Psoas muscle (tissue), 7 donors: ENCODE measurements at regions not wholly inside any gene's neighbourhood (a gene's known extent, or its start where the extent isn't known, plus 50 kb on each side); places are given as distances from the start of the nearest gene placed in this dataset.

Experiments used
- ATAC-seq, 4 donors: fragments of 200-7000 bp; cut with Tn5 transposase; one replicate each; pipeline ENCODE4 v1.9.1; 2020; ENCODE audit warnings: moderate library complexity in 3 of 4, mild to moderate bottlenecking in 2 of 4
- DNase-seq, 2 donors: peaks; one replicate each; pipeline ENCODE4 v3.0.0-alpha.2; 2020
- H3K27ac ChIP-seq: fragments of 200-600 bp; one replicate; pipeline ENCODE4 v1.8.0; 2022
- H3K27me3 ChIP-seq, 3 donors: fragments of 200-600 bp in 1 of 3; one replicate each; pipeline versions ENCODE4 v1.6.1 to v1.8.0; 2013 to 2022; ENCODE audit warnings: low read length in 2 of 3, mild to moderate bottlenecking in 2 of 3, moderate library complexity in 1 of 3; ENCODE audit not compliant: insufficient read depth in 3 of 3
- H3K36me3 ChIP-seq, 2 donors: fragments of 200-600 bp in 1 of 2; one replicate each; pipeline versions ENCODE4 v1.6.1 to v1.8.0; 2013 to 2022; ENCODE audit warnings: low read depth in 1 of 2, mild to moderate bottlenecking in 1 of 2, moderate library complexity in 1 of 2; ENCODE audit not compliant: insufficient read depth in 1 of 2
- H3K4me1 ChIP-seq: fragments of 200-600 bp; one replicate; pipeline ENCODE4 v1.8.0; 2022
- H3K4me3 ChIP-seq: fragments of 200-600 bp; one replicate; pipeline ENCODE4 v1.8.0; 2022; ENCODE audit warnings: mild to moderate bottlenecking
- H3K9me3 ChIP-seq: fragments of 200-600 bp; one replicate; pipeline ENCODE4 v1.8.0; 2022
- WGBS, 3 donors: extraction: QIAGEN DNeasy Blood & Tissue Kit; methylation state at CpG; one replicate each; pipeline versions ENCODE4 v1.1.6 to v1.1.7; 2013; 5-methylcytosine and 5-hydroxymethylcytosine counted together
- intact Hi-C, 2 donors: fragments of 100-400 bp; cut with DNase I; formaldehyde crosslinking; loops; one replicate each; pipeline versions ENCODE4 v1.11.0 to v1.14.2; 2022
- TF ChIP-seq, protein P1 (sequence below): fragments of 200-600 bp; IDR thresholded peaks from one replicate; pipeline ENCODE4 v1.8.0; 2022; ENCODE audit warnings: antibody characterized with exemption
- donor health status: healthy with polysubstance abuse.
- donor health status: DM: no; HTN: no; CAD: no; lungs with moderate emphysema.
- donor health status: Bipolar disorder and iron deficiency.
- donor health status: healthy.
- donor health status: DM: yes; HTN: yes; CAD: no.
- donor health status: DM: no; HTN: no; CAD: no.
- donor health status: DM: yes; HTN: yes; CAD: no.

DNA sequence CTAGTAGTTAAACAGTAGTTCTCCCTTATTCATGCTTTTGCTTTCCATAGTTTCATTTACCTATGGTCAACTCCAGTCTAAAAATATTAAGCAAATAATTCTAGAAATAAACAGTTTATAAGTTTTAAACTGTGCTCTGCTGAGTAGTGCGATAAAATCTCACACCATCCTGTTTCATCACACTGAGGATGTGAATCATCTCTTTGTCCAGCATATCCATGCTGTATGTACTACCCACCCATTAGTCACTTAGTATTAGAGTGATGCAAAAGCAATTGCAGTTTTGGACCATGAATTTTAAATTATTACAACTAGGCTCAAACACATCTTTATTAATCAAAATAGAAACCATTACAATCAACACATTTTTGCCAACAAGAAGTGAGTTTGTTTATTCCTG, 187.4 kb downstream of the TEX13C start:
- H3K4me3 ChIP-seq: no peak overlapping the region
- no peak for ATAC-seq
- whole genome bisulfite sequencing, 3 donors: 88 to 91% (median 91%) methylated on average over 1 of the region's 1 CpG

DNA sequence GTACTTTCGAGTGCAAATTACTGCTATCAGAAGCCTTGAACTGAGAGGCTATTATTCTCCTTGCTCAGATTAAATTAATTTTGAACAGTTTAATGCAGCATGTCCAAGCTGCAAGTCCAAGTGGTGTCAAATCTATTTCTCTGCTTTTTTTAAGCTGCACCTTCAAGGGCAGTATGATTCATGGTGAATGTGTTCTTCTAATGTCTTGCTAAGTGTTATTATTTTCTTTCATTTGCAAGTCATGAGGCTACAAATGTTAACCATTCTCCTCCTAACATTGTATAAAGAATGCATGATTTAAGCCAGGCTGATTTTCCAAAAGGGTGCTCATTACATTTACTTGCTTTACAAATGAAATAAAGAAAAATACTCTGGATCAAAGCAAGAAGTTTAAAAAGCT, 200.4 kb downstream of the TEX13C start:
- DNase-seq (no peak), ATAC-seq (no peak)
- TF ChIP-seq, protein P1, sequence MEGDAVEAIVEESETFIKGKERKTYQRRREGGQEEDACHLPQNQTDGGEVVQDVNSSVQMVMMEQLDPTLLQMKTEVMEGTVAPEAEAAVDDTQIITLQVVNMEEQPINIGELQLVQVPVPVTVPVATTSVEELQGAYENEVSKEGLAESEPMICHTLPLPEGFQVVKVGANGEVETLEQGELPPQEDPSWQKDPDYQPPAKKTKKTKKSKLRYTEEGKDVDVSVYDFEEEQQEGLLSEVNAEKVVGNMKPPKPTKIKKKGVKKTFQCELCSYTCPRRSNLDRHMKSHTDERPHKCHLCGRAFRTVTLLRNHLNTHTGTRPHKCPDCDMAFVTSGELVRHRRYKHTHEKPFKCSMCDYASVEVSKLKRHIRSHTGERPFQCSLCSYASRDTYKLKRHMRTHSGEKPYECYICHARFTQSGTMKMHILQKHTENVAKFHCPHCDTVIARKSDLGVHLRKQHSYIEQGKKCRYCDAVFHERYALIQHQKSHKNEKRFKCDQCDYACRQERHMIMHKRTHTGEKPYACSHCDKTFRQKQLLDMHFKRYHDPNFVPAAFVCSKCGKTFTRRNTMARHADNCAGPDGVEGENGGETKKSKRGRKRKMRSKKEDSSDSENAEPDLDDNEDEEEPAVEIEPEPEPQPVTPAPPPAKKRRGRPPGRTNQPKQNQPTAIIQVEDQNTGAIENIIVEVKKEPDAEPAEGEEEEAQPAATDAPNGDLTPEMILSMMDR: no peak
- Histone ChIP-seq H3K4me1 (no peaks in the 10 kb centered on the region), H3K27me3 (no peaks in the 10 kb centered on the region), H3K36me3 (no peaks in the 10 kb centered on the region), H3K9me3 (no peaks in the 10 kb centered on the region), H3K4me3 (no peak overlapping the region), H3K27ac (no peak overlapping the region)
- intact Hi-C loops: no loop called here
- WGBS, 3 donors: 23 to 37% (median 31%) methylated on average over 1 of the region's 1 CpG

More for the DNA sequence above, 187.4 kb downstream of the TEX13C start:
- Histone ChIP-seq H3K27me3 (no peaks in the 10 kb centered on the region), H3K36me3 (no peaks in the 10 kb centered on the region), H3K4me1 (no peaks in the 10 kb centered on the region), H3K27ac (no peak overlapping the region), H3K9me3 (no peaks in the 10 kb centered on the region)
- TF ChIP-seq, protein P1: no peak
- no peak for DNase-seq
- intact Hi-C loops: no loop called here

DNA sequence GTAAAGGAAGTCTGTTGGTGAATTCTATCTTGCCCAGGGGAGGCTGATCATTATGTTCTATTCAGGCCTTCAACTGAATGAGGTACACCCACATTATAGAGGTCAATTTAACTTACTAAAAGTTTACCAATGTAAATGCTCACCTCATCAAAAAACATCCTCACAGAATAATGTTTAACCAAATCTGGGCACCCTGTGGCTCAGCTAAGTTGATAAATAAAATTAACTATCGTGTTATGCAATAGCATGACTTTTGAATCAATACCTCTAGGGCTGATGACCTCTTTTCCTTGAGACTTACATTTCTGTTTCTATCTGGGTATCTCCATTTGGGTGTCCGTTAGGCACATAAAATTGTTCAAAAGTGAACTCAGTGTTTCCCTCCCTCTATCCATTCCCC, 203.1 kb downstream of the TEX13C start:
- H3K27me3 ChIP-seq: no peaks in the 10 kb centered on the region
- H3K27ac ChIP-seq: no peak overlapping the region
- no peaks in the 10 kb centered on the region for H3K36me3 ChIP-seq
- DNase-seq (no peak), ATAC-seq (no peak)
- intact Hi-C loops: no loop called here
- WGBS, 3 donors: 45 to 71% (median 48%) methylated on average over 2 of the region's 2 CpGs
- TF ChIP-seq, protein P1: no peak
- no peak overlapping the region for H3K4me3 ChIP-seq
- no peaks in the 10 kb centered on the region for H3K4me1 ChIP-seq
- peaks cover 10% of the 10 kb centered on the region for H3K9me3 ChIP-seq

DNA sequence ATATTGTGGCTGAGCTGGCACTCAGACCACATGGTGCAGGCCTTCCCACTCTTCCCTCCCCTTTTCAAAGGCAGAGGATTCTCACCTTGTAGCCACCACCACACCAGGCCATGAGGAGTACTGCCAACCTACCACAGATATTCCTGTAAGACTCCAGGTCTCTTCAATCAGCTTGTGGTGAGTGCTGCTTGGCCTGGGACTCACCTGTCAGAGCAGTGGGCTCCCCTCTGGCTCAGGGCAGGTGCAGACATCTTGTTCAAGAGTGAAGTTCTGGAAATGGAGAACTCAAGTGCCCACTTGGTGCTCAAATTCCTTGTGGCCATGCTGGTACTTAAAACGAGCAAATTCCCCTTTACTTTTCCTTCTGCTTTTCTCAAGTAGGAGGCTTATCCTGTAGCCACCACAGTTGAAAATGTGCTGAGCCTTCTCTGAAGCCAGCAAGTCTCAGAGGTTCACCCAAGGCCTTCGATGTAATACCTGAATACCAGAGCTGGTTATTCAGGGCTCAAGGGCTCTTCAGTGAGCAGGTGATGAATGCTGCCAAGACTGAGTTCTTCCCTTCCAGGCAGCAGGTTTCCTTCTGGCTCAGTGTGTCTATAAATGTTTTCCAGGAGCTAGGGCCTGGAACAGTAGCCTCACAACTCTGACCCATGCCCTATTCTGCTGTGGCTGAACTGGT, 212.9 kb downstream of the TEX13C start:
- H3K27me3 ChIP-seq: no peaks in the 10 kb centered on the region
- TF ChIP-seq, protein P1: no peak
- H3K9me3 ChIP-seq: no peaks in the 10 kb centered on the region
- WGBS, 3 donors: 54 to 70% (median 69%) methylated on average over 2 of the region's 2 CpGs
- intact Hi-C loops: no loop called here
- no peak for ATAC-seq
- H3K36me3 ChIP-seq: no peaks in the 10 kb centered on the region
- H3K4me1 ChIP-seq: no peaks in the 10 kb centered on the region
- no peak overlapping the region for H3K4me3 ChIP-seq
- DNase-seq: no peak
- H3K27ac ChIP-seq: no peak overlapping the region

DNA sequence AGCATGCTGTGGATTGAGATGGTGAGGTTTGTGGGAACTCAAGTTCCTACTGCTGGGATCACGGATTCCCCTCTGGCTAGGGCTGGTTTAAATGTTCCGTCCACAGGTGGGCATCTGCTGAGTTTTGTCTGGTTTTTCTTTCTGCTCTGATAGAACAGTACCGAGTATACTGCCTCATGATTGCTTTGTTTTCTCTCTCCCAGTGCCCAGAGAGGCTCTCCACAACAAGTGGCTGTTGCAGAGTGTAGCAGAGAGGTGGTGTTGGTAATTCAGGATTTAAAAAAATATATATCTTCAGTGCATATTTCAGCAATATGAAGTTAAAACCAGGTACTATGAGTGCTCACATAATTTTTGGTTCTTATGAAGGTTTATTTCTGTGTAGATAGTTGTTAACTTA, 213.7 kb downstream of the TEX13C start:
- DNase-seq: no peak
- 76 to 87% (median 78%) methylated on average over 3 of the region's 3 CpGs for WGBS, 3 donors
- TF ChIP-seq, protein P1: no peak
- intact Hi-C loops: no loop called here
- H3K36me3 ChIP-seq: no peaks in the 10 kb centered on the region
- no peaks in the 10 kb centered on the region for H3K4me1 ChIP-seq
- no peaks in the 10 kb centered on the region for H3K27me3 ChIP-seq
- no peak overlapping the region for H3K4me3 ChIP-seq
- no peaks in the 10 kb centered on the region for H3K9me3 ChIP-seq
- no peak overlapping the region for H3K27ac ChIP-seq
- ATAC-seq: no peak
